NCI-H774 (cell line): ENCODE measurements at regions not wholly inside any gene's neighbourhood (a gene's known extent, or its start where the extent isn't known, plus 50 kb on each side); places are given as distances from the start of the nearest gene placed in this dataset.
A peak's percentile ranks its signal among the peaks of the same experiment; 100 is the strongest.

Source experiments
- DNase-seq: peaks from one replicate; lab custom pipeline; 2025; lab: John Stamatoyannopoulos, UW

DNA sequence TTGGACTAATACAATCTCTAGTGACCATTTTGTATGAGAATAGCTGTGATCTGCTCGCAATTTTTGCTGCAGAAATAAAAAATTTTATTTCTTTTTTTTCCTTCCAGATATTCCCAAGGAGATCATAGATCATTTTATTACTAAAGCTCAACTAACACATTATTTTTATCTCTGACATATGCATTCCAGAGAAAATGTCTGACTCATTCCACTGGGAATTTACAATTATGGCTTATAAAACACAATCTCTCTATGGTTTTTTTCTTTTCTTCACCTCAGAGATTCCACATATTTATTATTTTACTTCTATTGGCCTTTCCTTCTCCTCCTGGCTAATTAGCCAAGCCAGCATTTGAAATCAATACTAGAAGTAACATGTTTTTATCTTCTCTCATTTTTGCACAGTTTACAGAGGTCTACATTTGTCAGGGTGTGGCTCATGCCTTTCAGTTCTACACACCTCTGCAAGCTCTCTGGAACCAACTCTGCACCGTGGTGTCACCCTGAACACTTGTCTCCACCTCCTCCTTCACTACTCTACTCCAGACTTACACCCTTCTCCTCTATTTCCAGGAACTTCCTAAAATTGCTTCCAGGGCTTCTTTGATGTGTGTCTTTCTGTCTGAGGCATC lies 59.8 kb upstream of the GPM6A start:
- DNase-seq = no peak

- DNase-seq = no peak
Observed at GRCh38 chr4:175873707-175874106, 61.6 kb upstream of the GPM6A start.

GRCh38 chr4:175874306-175874705 lies 62.2 kb upstream of the GPM6A start:
- DNase-seq = no peak

DNA sequence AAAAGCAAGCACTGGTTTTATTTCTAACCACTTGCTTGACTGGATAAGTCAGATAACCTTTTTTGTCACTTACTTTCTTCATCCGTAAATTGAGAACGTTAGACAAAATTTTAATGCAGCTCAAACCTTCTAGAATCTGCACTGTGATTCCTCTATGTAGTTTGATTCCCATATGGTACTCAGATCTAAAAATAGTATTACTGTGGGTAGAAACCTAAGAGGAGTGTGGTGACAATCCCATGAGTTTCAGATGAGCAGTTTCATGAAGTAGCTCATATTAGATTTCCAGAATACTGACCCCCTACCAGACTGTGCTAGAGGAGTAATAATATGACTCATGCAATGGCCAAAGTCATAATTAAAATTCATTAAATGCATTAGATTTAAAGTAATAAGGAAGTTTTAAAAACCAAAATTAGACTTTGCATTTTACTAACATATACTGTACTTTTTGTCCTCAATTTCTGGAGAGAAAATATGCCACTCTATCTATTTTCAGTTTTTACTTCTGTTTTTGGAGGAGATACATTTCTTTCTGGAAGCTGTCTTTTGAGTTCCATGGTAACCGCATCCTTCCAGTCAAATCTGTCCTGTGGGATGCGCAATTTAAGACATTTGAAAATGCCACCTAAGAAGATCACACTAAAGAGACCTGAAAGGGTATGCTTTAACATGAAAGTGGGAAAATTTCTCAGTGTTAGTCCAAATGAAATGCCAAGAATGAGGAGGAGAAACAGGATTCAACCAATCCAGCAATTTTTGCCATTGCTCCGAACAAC lies 64.1 kb upstream of the GPM6A start:
- DNase-seq = no peak

DNA sequence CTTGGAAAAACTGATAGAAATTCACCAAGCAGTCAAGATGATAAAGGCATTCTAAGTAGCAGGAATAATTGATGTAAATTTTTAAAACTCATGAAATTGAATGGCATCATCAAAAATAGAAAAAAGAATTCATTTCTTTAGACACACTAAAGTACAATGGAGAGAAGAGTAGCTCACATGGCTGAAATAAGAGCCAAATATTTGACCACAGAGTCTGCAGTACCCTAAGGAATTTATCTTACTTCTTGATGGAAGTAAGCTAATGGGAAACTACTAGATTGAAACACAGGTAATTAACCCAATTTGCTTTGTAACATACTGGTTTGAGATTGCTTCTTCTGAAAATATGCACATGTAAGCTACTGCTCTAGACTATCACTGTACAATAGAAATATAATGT lies 70.8 kb upstream of the GPM6A start:
- DNase-seq = no peak

- no peak for DNase-seq
Observed at GRCh38 chr4:175884048-175884447, 72.0 kb upstream of the GPM6A start.

DNA sequence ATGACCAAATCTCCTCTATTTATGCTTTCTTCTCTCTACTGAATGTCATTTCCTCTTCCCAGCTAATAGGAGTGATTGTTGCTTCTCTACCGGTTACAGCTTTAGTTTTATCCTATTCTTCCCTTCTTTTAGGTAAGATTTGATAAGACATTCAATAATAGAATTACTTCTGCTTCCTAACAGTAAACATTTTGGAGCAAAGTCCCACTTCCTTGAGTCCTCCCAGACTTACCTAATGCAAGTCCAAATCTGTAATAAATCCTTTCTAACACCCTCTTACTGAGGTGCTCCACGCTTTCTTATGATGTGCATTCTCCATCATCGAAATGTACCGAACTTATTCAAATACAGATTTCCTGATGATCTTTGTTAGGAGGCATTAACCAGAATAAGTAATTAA lies 79.2 kb upstream of the GPM6A start:
- no peak for DNase-seq

GRCh38 chr4:175891851-175892250 lies 79.8 kb upstream of the GPM6A start:
- peak; percentile 13 for DNase-seq

- no peak for DNase-seq
Observed at GRCh38 chr4:175905925-175906324, 93.9 kb upstream of the GPM6A start.

DNA sequence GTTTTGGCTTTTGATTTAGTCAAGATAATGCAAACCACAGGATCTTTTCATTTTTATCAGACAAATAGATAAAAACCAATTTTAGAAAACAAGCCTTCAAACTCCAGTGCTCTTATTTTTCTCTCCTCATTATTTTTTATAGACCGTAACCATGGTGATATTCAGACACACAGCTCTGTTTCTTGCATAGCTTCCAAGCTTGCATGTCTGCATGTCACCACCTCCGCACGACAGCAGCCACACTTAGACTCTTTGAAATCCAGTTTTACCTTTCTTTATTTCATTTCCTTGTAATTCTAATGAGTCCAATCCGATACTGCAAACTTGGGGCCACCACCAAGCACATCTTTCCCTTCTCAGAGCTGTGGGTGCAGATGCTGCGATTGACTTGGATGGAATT lies 94.3 kb upstream of the GPM6A start:
- DNase-seq = no peak

DNA sequence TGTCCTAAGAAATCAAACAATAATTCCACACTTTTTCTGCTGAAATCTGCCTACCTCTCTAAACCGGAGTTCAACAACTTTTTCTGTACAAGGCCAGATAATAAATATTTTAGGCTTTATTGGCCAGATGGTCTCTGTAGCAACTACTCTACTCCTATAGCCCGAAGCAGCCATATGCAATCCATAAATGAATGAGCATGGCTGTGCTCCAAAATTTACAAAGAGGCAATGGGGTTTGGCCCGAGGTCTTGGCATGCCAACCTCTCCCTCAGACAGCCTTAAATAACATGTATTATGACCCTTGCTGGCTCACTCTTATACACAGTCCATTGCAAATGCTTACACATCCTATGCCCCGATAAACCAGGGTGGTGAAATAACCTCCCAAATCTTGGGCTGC lies 98.6 kb upstream of the GPM6A start:
- no peak for DNase-seq

DNA sequence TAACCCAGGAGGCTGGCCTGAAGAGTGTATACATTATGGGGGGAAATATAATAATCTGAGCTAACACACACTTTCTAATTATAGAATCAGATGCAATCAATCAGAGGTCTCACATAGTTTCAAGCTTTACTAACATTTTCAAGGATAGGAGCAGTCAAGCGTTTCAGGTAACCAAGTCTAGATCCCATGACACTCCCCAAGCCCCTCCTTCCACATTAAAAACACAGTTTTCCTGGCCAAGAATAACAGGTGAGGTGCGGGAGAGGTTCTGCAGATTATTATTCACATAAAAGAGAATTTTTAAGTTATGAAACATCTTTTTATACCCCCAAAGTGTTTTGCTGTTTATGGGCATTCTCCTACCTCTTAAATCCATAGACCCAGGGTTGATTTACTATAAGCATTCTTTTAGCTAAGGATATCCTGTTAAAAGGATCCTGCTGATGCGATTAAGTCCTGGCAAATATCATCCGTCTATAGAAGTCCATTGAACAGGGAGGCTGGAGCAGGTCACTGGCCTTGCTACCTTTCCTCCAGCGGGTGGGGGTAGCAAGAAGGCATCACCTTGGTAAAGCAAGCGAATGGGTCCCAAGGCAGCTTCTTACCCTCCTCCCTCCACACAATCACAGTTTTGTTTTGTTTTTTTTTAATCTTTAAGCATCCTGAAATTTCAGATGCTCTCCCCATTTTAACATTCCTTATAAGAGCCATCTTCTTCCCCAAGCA lies 104.7 kb upstream of the GPM6A start:
- DNase-seq = no peak

GRCh38 chr4:175927121-175927520 lies 115.1 kb upstream of the GPM6A start:
- DNase-seq = no peak

DNA sequence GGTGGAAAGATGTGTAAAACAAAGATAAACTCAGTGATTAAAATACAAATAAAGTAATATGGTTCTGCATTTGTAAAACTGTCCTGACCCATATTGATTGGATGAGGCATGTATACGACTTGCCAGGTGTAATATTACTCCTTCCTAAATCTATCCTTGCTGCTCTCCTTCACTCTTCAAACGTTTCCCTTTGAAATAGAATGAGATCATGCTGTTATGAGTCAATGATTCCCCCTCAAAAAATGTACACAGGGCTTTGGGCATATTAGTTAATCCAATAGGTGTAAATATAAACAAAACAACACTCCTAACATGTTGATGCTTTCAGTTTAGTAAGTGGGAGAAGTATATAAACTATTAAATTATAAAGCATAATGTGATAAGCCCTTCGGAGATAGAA lies 117.4 kb upstream of the GPM6A start:
- no peak for DNase-seq

DNA sequence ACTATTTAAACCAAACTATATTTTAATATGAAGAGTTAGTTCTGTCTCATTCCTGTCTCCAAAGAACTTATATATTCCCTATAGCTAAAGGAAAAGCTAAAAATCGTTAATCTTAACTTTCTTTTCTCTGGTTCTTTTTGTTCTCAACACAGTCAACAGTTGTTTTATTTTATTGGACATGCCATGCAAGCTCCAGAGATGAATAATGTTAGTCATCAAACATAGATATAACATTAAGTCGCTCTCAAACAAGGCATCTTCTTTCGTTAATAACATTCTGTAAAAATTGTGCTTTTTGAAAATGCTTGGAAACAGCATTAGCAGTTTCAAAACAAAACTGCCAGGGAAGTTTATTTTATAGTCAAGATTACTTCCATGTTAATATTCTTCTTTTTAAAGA lies 117.9 kb upstream of the GPM6A start:
- no peak for DNase-seq

DNA sequence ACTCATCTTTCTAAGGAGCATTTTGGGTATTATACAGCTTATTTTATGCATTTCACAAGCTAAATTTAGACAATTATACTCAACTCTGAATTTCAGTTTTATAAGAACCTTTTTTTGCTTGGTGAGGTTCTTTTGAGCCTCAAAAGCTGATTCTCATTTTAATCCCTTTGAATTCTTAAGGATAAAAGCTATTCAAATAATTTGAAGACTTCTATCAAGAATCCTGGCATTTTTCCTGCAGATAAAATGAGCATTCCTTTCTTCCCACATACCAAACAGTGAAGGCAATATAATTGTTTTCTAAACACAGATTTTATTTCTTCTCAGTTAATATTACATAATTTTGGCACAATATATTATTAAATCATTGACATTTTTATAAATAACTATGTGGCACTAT lies 118.4 kb upstream of the GPM6A start:
- DNase-seq = no peak

GRCh38 chr4:175932116-175932515 lies 120.1 kb upstream of the GPM6A start:
- DNase-seq = no peak

GRCh38 chr4:175934506-175934905 lies 122.4 kb upstream of the GPM6A start:
- no peak for DNase-seq

- DNase-seq = no peak
Observed at GRCh38 chr4:175935016-175935661, 123.1 kb upstream of the GPM6A start.

GRCh38 chr4:175944126-175944910 lies 121.3 kb upstream of the WDR17 start:
- no peak for DNase-seq

DNA sequence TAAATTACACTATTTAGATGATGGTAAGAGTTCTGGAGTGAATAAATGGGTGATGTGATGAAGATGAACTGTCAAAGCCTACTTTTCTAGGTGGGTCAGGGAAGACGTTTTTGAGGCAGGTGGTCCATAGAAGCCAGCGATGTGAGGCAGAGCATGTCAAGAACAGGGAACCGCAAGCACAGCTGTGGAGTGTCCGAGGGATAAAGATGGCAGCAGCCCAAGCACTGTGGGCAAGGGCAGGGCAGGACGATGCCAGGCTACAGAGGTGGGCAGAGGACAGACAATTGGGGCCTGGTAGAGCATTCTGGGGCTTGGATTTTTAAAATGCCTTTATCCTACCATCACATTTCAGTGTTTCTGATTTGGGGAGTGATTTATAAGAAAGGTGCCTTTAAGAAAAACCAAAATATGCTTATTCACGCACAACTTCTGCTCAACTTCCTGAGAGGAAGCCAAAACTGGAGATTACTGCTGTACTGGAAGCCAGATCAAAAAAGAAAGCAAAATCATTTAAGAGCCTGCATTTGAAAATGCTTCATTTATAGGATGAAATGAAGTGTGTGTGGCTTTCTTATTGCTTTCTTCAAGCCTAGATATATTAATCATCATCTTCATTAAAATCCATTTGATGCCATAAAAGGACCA lies 119.0 kb upstream of the WDR17 start:
- DNase-seq = no peak
